Keratinocyte (primary cell): ENCODE measurements at regions not wholly inside any gene's neighbourhood (a gene's known extent, or its start where the extent isn't known, plus 50 kb on each side); places are given as distances from the start of the nearest gene placed in this dataset.

ENCODE experiments used
- DNase-seq: peaks from one replicate; pipeline ENCODE4 v3.0.0-alpha.2; 2011; ENCODE audit warnings: low read depth, missing footprints, low spot score
- FAIRE-seq: peaks from 2 replicates; lab custom pipeline; 2011; peaks lifted over from hg19 to GRCh38; lab: Jason Lieb, UNC
- H2AFZ ChIP-seq: 2 replicates; pipeline ENCODE4 v1.6.0; 2012; ENCODE audit warnings: low read length, control low read depth, inconsistent platforms; ENCODE audit not compliant: control insufficient read depth
- H3K27ac ChIP-seq: 2 replicates; pipeline ENCODE4 v1.5.1; 2011; ENCODE audit warnings: low read length; ENCODE audit not compliant: control insufficient read depth, insufficient read depth
- H3K27me3 ChIP-seq: 3 replicates; pipeline ENCODE4 v1.6.0; 2011; ENCODE audit warnings: low read length; ENCODE audit not compliant: control insufficient read depth, insufficient read depth; ENCODE audit errors: extremely low read depth
- H3K36me3 ChIP-seq, 2 experiments: 2 replicates in 1 of 2; 3 replicates in 1 of 2; pipeline ENCODE4 v1.5.1; 2011; ENCODE audit warnings: low read length in 2 of 2, mild to moderate bottlenecking in 1 of 2; ENCODE audit not compliant: control insufficient read depth in 2 of 2, insufficient read depth in 2 of 2; ENCODE audit errors: extremely low read depth in 1 of 2
- H3K4me1 ChIP-seq: 3 replicates; pipeline ENCODE4 v1.5.1; 2011; ENCODE audit warnings: low read length; ENCODE audit not compliant: control insufficient read depth, insufficient read depth; ENCODE audit errors: extremely low read depth
- H3K4me2 ChIP-seq: 3 replicates; pipeline ENCODE4 v1.6.0; 2011; ENCODE audit warnings: low read depth, low read length; ENCODE audit not compliant: control insufficient read depth, insufficient read depth; ENCODE audit errors: extremely low read depth
- H3K4me3 ChIP-seq, 3 experiments: fragments of 200-600 bp in 1 of 3; sonication (generic) in 1 of 3; 2 replicates in 2 of 3; 3 replicates in 1 of 3; pipeline ENCODE4 v1.5.1; 2011 to 2016; ENCODE audit warnings: low read length in 3 of 3, mild to moderate bottlenecking in 3 of 3, control low read depth in 2 of 3, inconsistent platforms in 1 of 3, low read depth in 1 of 3, mixed read lengths in 1 of 3, mixed run types in 1 of 3, moderate library complexity in 1 of 3; ENCODE audit not compliant: control insufficient read depth in 2 of 3, insufficient read depth in 2 of 3; ENCODE audit errors: extremely low read depth in 1 of 3
- H3K79me2 ChIP-seq: 2 replicates; pipeline ENCODE4 v1.6.0; 2012; ENCODE audit warnings: low read length; ENCODE audit not compliant: control insufficient read depth, insufficient read depth
- H3K9ac ChIP-seq: 3 replicates; pipeline ENCODE4 v1.6.0; 2011; ENCODE audit warnings: low read length; ENCODE audit not compliant: control insufficient read depth, insufficient read depth; ENCODE audit errors: extremely low read depth
- H3K9me1 ChIP-seq: 3 replicates; pipeline ENCODE4 v1.6.0; 2011; ENCODE audit warnings: low read length; ENCODE audit not compliant: control insufficient read depth, insufficient read depth; ENCODE audit errors: extremely low read depth
- H3K9me3 ChIP-seq: 2 replicates; pipeline ENCODE4 v1.5.1; 2012; ENCODE audit warnings: low read depth, low read length; ENCODE audit not compliant: control insufficient read depth
- H4K20me1 ChIP-seq: 3 replicates; pipeline ENCODE4 v1.6.0; 2011; ENCODE audit warnings: low read length; ENCODE audit not compliant: control insufficient read depth, insufficient read depth; ENCODE audit errors: extremely low read depth
- CTCF ChIP-seq, 3 experiments: IDR thresholded peaks in 1 of 3; conservative IDR thresholded peaks in 1 of 3; optimal IDR thresholded peaks in 1 of 3; 2 replicates in 2 of 3; 3 replicates in 1 of 3; pipeline versions ENCODE3 to v1.5.1; 2011; ENCODE audit warnings: low read length in 3 of 3, mild to moderate bottlenecking in 3 of 3, moderate library complexity in 2 of 3, control low read depth in 1 of 3, inconsistent platforms in 1 of 3; ENCODE audit not compliant: insufficient read depth in 2 of 3; ENCODE audit errors: extremely low read depth in 1 of 3
- EZH2 ChIP-seq: IDR thresholded peaks from one replicate; pipeline ENCODE4 v1.6.1; 2012; ENCODE audit warnings: inconsistent platforms, mild to moderate bottlenecking, low read length, moderate library complexity
- dilution Hi-C: fragments of 300-500 bp; cut with MboI; formaldehyde crosslinking; loops from one replicate; pipeline ENCODE4 v1.7.0; 2020; ENCODE audit warnings: low sequenced_read_pairs; ENCODE audit not compliant: extremely low pct_ligation_motif_present

GRCh38 chr10:36094096-36094495 is 452.0 kb upstream of the FZD8 start:
- H3K36me3 ChIP-seq: no peaks in the 10 kb centered on the region
- H3K79me2 ChIP-seq: no peaks in the 10 kb centered on the region
- H3K4me2 ChIP-seq: no peak overlapping the region
- no peak overlapping the region for H3K9ac ChIP-seq
- no peaks in the 10 kb centered on the region for H3K27me3 ChIP-seq
- no peak overlapping the region for H3K27ac ChIP-seq
- DNase-seq (no peak), FAIRE-seq (no peak)
- dilution Hi-C loops: no loop called here
- H3K4me1 ChIP-seq: no peaks in the 10 kb centered on the region
- no peak overlapping the region for H3K4me3 ChIP-seq
- H3K9me3 ChIP-seq: no peaks in the 10 kb centered on the region
- no peaks in the 10 kb centered on the region for H3K9me1 ChIP-seq
- TF ChIP-seq CTCF (optimal IDR thresholded peaks at IDR 0.05 in 1 of 3, IDR thresholded peaks at IDR 0.05 in 1 of 3, conservative IDR thresholded peaks at IDR 0.05 in 1 of 3; ENCODE audit: extremely low read depth in 1 of 3, insufficient read depth in 2 of 3, low read length in 3 of 3): no peak
- no peak for TF ChIP-seq EZH2
- no peaks in the 10 kb centered on the region for H4K20me1 ChIP-seq
- H2AFZ ChIP-seq: no peak overlapping the region

- Histone ChIP-seq H3K79me2 (no peaks in the 10 kb centered on the region), H3K4me2 (no peak overlapping the region), H3K9me1 (no peaks in the 10 kb centered on the region), H3K9me3 (no peaks in the 10 kb centered on the region), H3K27ac (no peak overlapping the region), H4K20me1 (no peaks in the 10 kb centered on the region), H3K36me3 (no peaks in the 10 kb centered on the region), H2AFZ (no peak overlapping the region), H3K4me1 (no peaks in the 10 kb centered on the region), H3K9ac (no peak overlapping the region), H3K27me3 (no peaks in the 10 kb centered on the region), H3K4me3 (no peak overlapping the region)
- FAIRE-seq (no peak), DNase-seq (no peak)
- TF ChIP-seq EZH2 (no peak), CTCF (optimal IDR thresholded peaks at IDR 0.05 in 1 of 3, IDR thresholded peaks at IDR 0.05 in 1 of 3, conservative IDR thresholded peaks at IDR 0.05 in 1 of 3; ENCODE audit: extremely low read depth in 1 of 3, insufficient read depth in 2 of 3, low read length in 3 of 3) (no peak)
- dilution Hi-C loops: no loop called here
These were observed 450.0 kb upstream of the FZD8 start for GRCh38 chr10:36092116-36092515.
